Superior temporal gyrus (tissue), 1 donor: ENCODE measurements at regions not wholly inside any gene's neighbourhood (a gene's known extent, or its start where the extent isn't known, plus 50 kb on each side); places are given as distances from the start of the nearest gene placed in this dataset.
"Not testable (repeated sequence)": the region's sequence is repeated elsewhere in the genome, so short reads cannot be mapped to it uniquely, and the experiment has no call there.

ENCODE experiments used
- DNase-seq: peaks from one replicate; pipeline ENCODE4 v3.0.0-alpha.2; 2016; ENCODE audit errors: extremely low spot score

- DNase-seq: not testable (repeated sequence)
Measured at GRCh38 chr3:127046690-127047089, 63.8 kb downstream of the PLXNA1 start.

GRCh38 chr3:127049393-127049792 lies 66.5 kb downstream of the PLXNA1 start:
- no peak for DNase-seq

- no peak for DNase-seq
Measured at GRCh38 chr3:127050733-127051132, 67.8 kb downstream of the PLXNA1 start.

- no peak for DNase-seq
Measured at GRCh38 chr3:127052121-127052561, 69.2 kb downstream of the PLXNA1 start.

GRCh38 chr3:127053026-127053425 lies 70.1 kb downstream of the PLXNA1 start:
- DNase-seq: no peak

GRCh38 chr3:127053450-127053849 lies 70.5 kb downstream of the PLXNA1 start:
- no peak for DNase-seq

- no peak for DNase-seq
Measured at GRCh38 chr3:127053979-127054378, 71.1 kb downstream of the PLXNA1 start.

- no peak for DNase-seq
Measured at GRCh38 chr3:127056281-127056680, 73.4 kb downstream of the PLXNA1 start.

- DNase-seq: no peak
Measured at GRCh38 chr3:127056976-127057375, 74.1 kb downstream of the PLXNA1 start.

- no peak for DNase-seq
Measured at GRCh38 chr3:127059072-127059471, 76.2 kb downstream of the PLXNA1 start.

GRCh38 chr3:127061641-127062040 lies 78.7 kb downstream of the PLXNA1 start:
- no peak for DNase-seq

- no peak for DNase-seq
Measured at GRCh38 chr3:127062926-127063325, 80.0 kb downstream of the PLXNA1 start.

- no peak for DNase-seq
Measured at GRCh38 chr3:127063916-127064315, 81.0 kb downstream of the PLXNA1 start.

GRCh38 chr3:127064391-127065137 lies 81.6 kb downstream of the PLXNA1 start:
- no peak for DNase-seq

GRCh38 chr3:127065138-127065427 lies 82.2 kb downstream of the PLXNA1 start:
- no peak for DNase-seq

GRCh38 chr3:127065561-127066290 lies 82.8 kb downstream of the PLXNA1 start:
- DNase-seq: no peak

GRCh38 chr3:127066635-127067034 lies 83.7 kb downstream of the PLXNA1 start:
- no peak for DNase-seq

GRCh38 chr3:127067116-127067910 lies 84.4 kb downstream of the PLXNA1 start:
- DNase-seq: no peak

- no peak for DNase-seq
Measured at GRCh38 chr3:127068111-127068810, 85.3 kb downstream of the PLXNA1 start.

GRCh38 chr3:127068871-127069270 lies 86.0 kb downstream of the PLXNA1 start:
- no peak for DNase-seq

GRCh38 chr3:127069814-127070440 lies 87.0 kb downstream of the PLXNA1 start:
- DNase-seq: no peak
